ENCODE measurements at regions not wholly inside any gene's neighbourhood (a gene's known extent, or its start where the extent isn't known, plus 50 kb on each side); places are given as distances from the start of the nearest gene placed in this dataset.

DNA sequence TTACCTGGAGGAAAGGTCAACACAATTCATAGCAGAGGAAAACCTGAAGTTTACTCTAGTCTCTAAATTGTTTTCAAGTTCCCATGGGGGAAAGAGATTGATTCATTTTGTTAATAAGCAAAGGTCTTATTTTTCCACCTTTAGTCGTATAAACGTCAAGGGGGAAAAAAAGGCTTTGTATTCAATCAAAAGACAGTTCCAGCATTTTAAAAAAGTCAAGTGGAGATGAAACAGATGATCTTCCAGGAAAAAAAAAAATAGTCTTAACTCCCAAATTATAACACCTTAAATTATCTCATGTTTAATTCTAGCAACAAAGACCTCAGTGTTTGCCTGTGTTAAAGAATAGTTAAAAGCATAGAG, 140.5 kb downstream of the TOMM20 start:
- no peak for DNase-seq

- peak; percentile 73 for DNase-seq
Observed at GRCh38 chr1:234987415-234988154, 141.1 kb downstream of the TOMM20 start.

DNA sequence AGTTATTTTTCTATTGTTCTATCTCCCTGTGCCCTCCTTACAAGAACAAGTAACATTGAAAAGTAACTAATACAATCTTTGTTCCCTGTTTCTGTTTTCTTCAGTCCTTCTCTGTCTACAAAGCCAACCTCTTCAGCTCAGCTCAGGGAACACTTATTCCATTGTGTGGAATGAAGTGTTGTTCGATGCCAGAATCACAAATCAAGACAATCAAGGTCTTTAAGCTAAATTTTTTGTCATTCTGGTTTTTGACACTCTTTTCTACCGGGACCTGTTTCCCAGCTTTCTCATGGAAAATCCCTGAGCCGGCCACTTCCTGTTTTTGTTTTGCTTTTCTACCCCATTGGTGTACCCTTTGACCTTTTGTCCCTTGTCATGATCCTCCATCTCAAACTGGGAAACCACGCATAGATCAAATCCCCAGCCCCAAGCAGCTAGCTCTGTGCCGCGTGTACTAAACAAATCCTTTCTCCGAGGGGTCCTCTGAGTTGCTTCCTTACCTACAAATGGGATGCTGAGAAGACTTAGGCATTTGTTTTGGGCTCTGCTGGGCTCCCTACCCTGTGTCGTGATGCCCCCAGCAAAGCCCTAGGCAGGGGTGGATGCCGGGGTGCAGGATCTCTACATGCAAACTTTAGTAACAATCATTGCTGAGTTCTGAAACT, 141.8 kb downstream of the TOMM20 start:
- no peak for DNase-seq

GRCh38 chr1:234985516-234986294, 142.9 kb downstream of the TOMM20 start:
- DNase-seq: no peak

GRCh38 chr1:234985007-234985370, 143.6 kb downstream of the TOMM20 start:
- no peak for DNase-seq

DNA sequence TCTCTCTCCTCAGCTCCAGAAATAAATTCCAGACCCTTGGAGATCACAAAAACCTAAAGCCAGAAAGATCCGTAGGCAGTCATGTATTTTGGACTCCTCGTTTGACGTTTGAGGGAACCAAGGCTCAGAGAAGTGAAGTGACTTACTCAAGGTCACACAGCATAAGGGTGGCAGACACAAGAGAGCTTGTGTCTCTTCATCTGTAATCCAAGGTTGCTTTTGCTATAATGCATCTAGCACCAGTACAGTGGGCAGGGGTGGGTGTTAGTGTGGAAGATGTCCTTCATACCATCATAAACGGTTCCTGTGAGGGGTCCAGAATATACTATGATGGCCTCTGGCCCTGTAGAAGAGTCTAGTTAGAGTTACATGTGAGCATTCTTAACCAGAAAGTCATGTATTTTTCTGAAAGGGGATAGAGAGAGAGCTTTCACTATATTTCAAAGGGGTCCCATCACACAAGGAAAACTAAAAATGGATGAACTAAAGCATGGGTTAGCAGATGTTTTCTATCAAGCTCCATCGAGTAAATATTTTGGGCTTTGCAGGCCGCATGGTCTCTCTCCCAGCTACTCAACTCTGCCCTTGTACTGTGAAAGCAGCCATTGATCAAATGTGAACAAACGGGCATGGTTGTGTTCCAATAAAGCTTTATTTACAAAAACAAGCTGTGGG, 144.9 kb downstream of the TOMM20 start:
- no peak for DNase-seq

DNA sequence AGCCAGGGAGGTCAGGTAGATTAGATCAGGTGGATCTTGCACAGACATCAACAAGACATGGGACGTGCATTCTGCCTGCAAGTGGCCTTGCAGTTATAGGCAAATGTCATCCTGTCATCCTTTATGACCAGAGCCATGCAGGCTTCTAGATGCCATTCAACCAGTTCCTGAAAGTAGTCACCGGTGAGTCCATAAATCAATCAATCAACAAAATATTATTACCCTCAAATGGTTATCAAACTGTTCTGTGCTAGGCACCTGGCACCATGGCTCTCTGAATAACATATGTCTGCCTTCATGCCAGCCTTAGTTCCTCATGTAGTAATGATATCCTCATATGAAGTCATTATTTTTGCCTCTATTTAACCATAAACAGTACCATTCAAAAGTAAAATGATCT, 146.9 kb downstream of the TOMM20 start:
- DNase-seq: no peak

- DNase-seq: no peak
Observed at GRCh38 chr1:234980645-234981396, 147.8 kb downstream of the TOMM20 start.

GRCh38 chr1:234980291-234980644, 148.4 kb downstream of the TOMM20 start:
- DNase-seq: no peak

DNA sequence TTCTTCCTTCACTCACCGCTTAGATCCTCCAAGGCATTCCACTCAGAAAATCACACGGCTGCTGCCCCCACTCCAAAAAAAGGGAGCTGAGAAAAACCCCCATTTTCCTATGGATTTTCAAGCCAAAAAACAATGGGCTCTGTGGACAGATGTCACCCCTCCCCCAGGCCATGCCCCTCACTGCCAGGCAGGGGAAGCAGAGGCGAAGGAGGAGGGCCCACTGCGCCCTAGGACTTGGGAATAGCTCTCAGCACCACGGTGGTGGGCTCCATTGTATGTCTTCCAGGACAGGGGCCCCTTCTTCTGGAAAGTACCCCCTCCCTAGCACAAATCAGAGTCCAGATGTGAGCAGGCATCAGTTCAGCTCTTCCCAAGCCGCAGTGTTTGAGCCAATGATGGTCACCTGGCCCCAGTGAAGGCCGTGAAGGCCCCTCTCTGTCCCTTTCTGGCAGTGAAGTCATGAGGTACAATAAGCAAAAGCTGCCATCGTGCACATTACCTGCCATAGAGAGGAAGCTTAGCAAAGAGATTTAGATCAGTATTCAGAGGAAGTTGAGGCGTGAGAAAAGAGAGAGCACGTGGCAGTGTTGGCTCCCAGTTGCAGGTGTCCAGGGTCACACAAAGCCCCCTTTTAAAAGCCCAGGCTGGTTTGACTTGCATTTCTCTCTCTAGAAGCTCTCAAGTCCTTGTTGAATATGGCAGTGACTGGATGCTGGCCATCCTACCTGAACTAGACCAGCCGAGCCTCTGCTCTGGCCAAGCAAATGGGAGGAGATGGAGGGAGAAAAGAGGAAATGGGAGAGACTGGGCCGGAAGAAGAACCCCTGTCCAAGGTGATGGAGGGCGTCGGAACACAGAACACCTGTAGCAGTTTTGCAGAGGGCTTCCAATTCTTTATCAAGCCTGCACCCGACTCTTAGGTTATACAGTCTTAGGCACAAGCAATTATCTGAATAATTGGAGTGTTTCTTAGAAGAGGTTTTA, 149.0 kb downstream of the TOMM20 start:
- no peak for DNase-seq

DNA sequence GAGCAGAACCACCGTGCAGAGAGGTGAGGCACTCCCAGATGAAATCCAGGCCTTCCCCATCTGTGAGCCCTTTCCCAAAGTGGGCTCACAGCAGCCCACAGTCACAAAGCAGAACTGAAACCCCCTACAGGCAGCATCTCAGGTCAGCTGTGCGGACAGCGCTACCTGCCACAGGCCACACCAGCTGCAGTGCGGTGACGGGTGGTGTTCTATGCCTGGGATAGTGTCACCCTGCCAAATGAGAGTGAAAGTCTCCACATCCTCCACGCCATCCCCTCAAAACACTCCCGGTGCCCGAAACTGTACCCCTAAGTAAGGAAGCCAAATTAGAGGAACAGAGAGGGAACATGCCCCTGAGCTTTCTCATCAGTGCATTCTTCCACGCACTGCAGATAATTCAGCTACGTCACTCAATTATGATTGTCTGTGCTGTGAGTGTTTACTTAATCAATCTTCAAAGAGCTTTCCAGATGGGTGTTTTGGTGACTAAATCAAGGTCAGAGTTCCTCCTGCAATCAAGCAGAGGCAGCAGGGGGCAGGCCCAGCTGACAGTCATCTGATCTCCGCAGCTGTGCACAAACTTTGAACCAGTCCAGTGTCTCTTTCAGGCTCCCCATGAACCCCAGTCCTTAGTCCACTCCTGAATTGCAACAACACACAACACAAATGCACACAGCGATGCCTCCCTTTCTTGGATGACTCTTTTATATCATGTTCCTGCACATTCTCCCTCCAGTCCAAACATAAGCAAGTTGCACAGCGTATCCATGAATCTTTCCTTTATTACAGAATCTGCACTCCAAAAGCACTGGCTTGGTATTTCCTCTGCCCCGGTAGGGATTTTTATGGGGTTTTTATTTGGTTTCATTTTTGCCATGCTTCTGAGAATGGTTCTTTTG, 150.0 kb downstream of the TOMM20 start:
- no peak for DNase-seq

DNA sequence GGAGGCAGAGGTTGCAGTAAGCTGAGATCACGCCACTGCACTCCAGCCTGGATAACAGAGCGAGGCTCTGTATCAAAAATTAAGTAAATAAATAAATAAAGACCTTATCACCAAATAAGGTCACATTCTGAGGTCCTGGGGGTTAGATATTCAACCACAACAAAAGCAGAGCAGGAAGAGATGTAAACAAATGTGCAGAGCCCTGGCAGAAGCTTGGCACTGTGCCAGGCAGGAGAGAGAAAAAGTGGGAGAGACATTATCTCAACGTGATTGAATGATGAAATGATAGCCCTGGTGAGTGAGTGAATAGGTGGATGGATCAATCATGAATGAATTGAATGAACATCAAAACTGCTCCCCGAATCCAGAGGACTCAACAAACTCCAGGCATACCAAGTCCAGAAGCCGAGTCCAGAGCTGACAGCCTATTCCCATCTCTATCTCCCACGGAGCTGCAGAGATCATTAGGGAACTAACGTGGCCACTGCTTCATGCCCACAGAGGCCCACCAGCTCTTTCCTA, 150.7 kb downstream of the TOMM20 start:
- DNase-seq: no peak

DNA sequence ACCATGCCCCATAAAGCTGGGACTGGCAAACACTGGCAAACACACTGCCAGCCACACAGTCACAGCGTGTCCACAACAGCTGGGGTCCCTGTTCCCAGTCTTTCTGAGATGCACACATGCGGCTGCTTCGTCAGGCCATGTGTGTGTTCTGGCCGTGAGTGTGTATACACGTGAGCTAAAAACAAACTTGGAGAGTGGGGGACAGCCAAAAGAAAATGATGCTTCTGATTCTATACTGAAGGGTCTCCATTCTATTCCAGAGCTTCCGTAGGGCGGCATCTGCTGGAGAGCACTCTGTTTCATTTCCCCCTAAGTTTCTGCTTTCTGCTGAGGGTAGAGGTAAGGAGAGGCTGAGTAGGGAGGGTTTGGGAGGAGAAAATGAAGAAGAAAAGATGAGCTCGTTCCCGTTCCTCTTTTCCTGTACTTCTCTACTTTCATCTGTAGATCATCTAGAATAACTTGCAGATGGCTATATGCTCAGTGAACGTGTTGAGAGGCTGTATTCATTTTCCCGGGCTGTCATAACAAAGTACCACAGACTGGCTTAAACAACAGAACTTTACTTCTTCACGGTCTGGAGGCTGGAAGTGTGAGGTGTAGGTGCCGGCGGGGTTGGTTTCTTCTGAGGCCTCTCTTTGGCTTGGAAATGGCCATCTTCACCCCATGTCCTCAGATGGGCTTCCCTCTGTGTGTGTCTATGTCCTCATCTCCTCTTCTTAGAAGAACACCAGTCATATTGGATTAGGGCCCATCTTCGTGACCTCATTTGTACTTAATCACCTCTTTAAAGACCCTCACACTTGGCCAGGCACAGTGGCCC, 151.6 kb downstream of the TOMM20 start:
- no peak for DNase-seq

GRCh38 chr1:234975941-234976860, 152.4 kb downstream of the TOMM20 start:
- DNase-seq: no peak

GRCh38 chr1:234975122-234975940, 153.3 kb downstream of the TOMM20 start:
- DNase-seq: no peak

DNA sequence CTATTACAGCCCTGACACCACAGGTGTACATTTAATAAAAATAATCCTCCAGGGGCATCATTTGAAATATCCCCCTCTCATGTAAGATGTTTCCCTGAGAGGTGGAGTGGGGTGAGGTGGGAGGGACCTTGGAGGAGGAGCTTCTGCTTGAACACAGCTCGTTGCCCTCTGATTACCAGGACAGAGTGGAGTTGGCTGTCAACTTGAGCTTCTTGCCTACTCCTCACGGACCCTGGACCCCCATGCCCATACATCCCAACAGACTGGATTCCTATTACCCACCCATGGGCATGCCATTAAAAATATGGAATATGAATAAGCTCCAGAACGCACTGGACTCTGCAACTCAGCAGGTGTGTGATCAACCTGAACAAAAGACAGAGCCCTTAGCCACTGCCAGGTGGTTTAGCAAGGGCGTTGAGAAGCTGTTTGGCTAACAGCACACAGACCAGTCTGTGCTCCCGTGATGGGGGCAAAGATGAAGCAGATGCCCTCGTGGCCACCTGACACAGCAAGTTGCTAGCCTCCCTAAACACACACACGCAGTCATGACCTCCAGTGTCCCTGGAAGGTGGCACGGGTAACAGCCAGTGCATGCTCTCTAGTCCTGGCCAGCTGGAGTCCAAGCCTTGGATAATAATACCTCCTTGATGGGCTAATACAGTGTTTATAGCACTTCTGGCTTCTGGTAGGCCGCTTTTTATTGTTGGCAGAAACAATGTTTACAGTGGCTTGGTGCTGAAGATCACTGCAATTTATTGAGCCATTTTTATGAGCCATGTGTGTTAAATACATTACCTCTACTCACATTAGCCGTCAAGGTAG, 155.0 kb downstream of the TOMM20 start:
- DNase-seq: no peak

Data from hindlimb muscle (tissue), 1 donor.